OCI-LY7 (cell line): ENCODE measurements at regions not wholly inside any gene's neighbourhood (a gene's known extent, or its start where the extent isn't known, plus 50 kb on each side); places are given as distances from the start of the nearest gene placed in this dataset.

Experiments used
- CTCF ChIP-seq: fragments of 200-600 bp; sonication (generic); conservative IDR thresholded peaks from 2 replicates; pipeline ENCODE4 v1.5.1; 2014; ENCODE audit warnings: mild to moderate bottlenecking, antibody characterized with exemption, low read length, moderate library complexity, mixed read lengths
- EZH2phosphoT487 ChIP-seq: fragments of 200-600 bp; sonication (generic); IDR thresholded peaks from 2 replicates; pipeline ENCODE4 v1.6.1; 2018; ENCODE audit warnings: low read depth, borderline replicate concordance, mild to moderate bottlenecking, mixed run types, antibody characterized with exemption, low read length, moderate library complexity, mixed read lengths

- no peak for TF ChIP-seq CTCF
- TF ChIP-seq EZH2phosphoT487 = no peak
These were observed 236.5 kb upstream of the SPHKAP start for GRCh38 chr2:228417956-228418355.
